Neural progenitor cell (in vitro differentiated cells): ENCODE measurements at regions not wholly inside any gene's neighbourhood (a gene's known extent, or its start where the extent isn't known, plus 50 kb on each side); places are given as distances from the start of the nearest gene placed in this dataset.

Experiments used
- DNase-seq: peaks from one replicate; pipeline ENCODE4 v3.0.0-alpha.2; 2016; ENCODE audit warnings: low spot score
- H2AFZ ChIP-seq: fragments of 200-600 bp; sonication (generic); replicated peaks from 2 replicates; pipeline ENCODE4 v1.6.1; 2016; ENCODE audit warnings: antibody characterized with exemption
- H3F3A ChIP-seq: fragments of 200-600 bp; sonication (generic); 2 replicates; pipeline ENCODE4 v1.6.1; 2016; ENCODE audit warnings: antibody characterized with exemption, low read depth
- H3K27ac ChIP-seq: fragments of 200-600 bp; sonication (generic); 2 replicates; pipeline ENCODE4 v1.5.1; 2016; ENCODE audit warnings: mild to moderate bottlenecking
- H3K27me3 ChIP-seq: fragments of 200-600 bp; sonication (generic); 2 replicates; pipeline ENCODE4 v1.6.1; 2016; ENCODE audit warnings: mild to moderate bottlenecking, moderate library complexity
- H3K36me3 ChIP-seq: fragments of 200-600 bp; sonication (generic); 2 replicates; pipeline ENCODE4 v1.5.1; 2016
- H3K4me1 ChIP-seq: fragments of 200-600 bp; sonication (generic); 2 replicates; pipeline ENCODE4 v1.6.1; 2016; ENCODE audit warnings: mixed run types
- H3K4me2 ChIP-seq: fragments of 200-600 bp; sonication (generic); 2 replicates; pipeline ENCODE4 v1.6.1; 2016
- H3K4me3 ChIP-seq: fragments of 200-600 bp; sonication (generic); 2 replicates; pipeline ENCODE4 v1.5.1; 2016
- H3K79me2 ChIP-seq: fragments of 200-600 bp; sonication (generic); 2 replicates; pipeline ENCODE4 v1.6.1; 2016; ENCODE audit warnings: low read depth
- H3K9ac ChIP-seq: fragments of 200-600 bp; sonication (generic); 2 replicates; pipeline ENCODE4 v1.6.1; 2016
- H3K9me3 ChIP-seq: fragments of 200-600 bp; sonication (generic); 2 replicates; pipeline ENCODE4 v1.5.1; 2016; ENCODE audit warnings: low read depth
- H4K20me1 ChIP-seq: fragments of 200-600 bp; sonication (generic); 2 replicates; pipeline ENCODE4 v1.6.1; 2016; ENCODE audit warnings: low read depth
- H3K27ac Mint-ChIP-seq: 3 replicates; pipeline ENCODE4 v1.8.0; 2021; ENCODE audit warnings: mixed read lengths
- H3K27me3 Mint-ChIP-seq: 2 replicates; pipeline ENCODE4 v1.8.0; 2022; ENCODE audit warnings: low read depth, mild to moderate bottlenecking, inconsistent platforms, moderate library complexity, mixed read lengths; ENCODE audit not compliant: insufficient read depth
- H3K36me3 Mint-ChIP-seq: 3 replicates; pipeline ENCODE4 v1.8.0; 2021; ENCODE audit warnings: mixed read lengths
- H3K4me1 Mint-ChIP-seq: 3 replicates; pipeline ENCODE4 v1.8.0; 2021; ENCODE audit warnings: mixed read lengths
- H3K4me3 Mint-ChIP-seq: 3 replicates; pipeline ENCODE4 v1.8.0; 2021; ENCODE audit warnings: mild to moderate bottlenecking, moderate library complexity, mixed read lengths
- H3K9me3 Mint-ChIP-seq: 3 replicates; pipeline ENCODE4 v1.8.0; 2020; ENCODE audit warnings: mixed read lengths
- EZH2 ChIP-seq: fragments of 200-600 bp; sonication (generic); IDR thresholded peaks from 2 replicates; pipeline ENCODE4 v1.6.1; 2017; ENCODE audit warnings: antibody characterized with exemption, mild to moderate bottlenecking, moderate library complexity
- EZH2phosphoT487 ChIP-seq: fragments of 200-600 bp; sonication (generic); IDR thresholded peaks from 2 replicates; pipeline ENCODE4 v1.6.1; 2017; ENCODE audit warnings: antibody characterized with exemption
- TF ChIP-seq, protein P1 (sequence below): fragments of 200-600 bp; sonication (generic); IDR thresholded peaks from 2 replicates; pipeline ENCODE4 v1.5.1; 2017; ENCODE audit warnings: antibody characterized with exemption, mild to moderate bottlenecking

DNA sequence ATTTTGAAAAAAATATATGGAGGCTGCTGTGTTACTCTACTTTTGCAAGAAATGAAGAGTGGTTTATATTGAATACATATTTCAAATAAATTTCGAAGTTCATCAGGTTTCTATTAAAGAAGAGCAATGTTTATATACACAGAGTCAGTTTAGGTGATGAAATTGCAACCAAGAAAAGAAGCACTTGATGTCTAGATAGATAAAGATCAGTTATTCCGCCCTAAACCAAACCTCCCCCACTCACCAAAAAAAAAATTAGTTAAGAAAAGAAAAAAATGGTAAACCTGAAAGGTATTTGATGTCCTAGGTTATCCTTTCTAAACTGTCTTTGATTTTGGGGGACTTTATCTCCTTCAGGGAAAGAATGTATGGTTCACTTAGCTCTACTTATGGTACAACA is 111.8 kb downstream of the SKIDA1 start:
- H3K4me3 Mint-ChIP-seq, result no peak overlapping the region
- H3K4me2 ChIP-seq, result no peak overlapping the region

DNA sequence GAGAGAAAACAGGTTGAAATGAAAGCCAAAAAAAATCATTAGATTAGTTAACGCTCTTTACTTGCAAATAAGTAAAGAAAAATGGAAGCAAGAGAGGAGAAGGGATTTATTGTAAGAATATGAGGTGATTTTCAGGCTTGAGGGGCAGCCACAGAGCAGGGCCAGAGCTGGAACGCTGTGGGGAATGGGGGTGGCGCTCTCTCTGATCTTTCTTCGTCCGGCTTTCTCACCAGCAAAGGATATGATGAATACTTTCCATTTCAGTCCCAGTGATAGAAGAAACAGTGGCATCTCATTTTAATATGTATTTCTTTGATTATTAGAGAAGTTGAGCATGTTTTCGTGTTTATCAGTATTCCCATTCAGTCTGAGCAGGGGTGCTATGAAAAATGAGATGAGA is 112.2 kb downstream of the SKIDA1 start:
- TF ChIP-seq, protein P1, sequence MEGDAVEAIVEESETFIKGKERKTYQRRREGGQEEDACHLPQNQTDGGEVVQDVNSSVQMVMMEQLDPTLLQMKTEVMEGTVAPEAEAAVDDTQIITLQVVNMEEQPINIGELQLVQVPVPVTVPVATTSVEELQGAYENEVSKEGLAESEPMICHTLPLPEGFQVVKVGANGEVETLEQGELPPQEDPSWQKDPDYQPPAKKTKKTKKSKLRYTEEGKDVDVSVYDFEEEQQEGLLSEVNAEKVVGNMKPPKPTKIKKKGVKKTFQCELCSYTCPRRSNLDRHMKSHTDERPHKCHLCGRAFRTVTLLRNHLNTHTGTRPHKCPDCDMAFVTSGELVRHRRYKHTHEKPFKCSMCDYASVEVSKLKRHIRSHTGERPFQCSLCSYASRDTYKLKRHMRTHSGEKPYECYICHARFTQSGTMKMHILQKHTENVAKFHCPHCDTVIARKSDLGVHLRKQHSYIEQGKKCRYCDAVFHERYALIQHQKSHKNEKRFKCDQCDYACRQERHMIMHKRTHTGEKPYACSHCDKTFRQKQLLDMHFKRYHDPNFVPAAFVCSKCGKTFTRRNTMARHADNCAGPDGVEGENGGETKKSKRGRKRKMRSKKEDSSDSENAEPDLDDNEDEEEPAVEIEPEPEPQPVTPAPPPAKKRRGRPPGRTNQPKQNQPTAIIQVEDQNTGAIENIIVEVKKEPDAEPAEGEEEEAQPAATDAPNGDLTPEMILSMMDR, result no peak
- no peak for TF ChIP-seq EZH2
- TF ChIP-seq EZH2phosphoT487, result no peak

More for the DNA sequence above, 111.8 kb downstream of the SKIDA1 start:
- Histone ChIP-seq H3F3A (peaks cover 4% of the 10 kb centered on the region), H3K27me3 (no peaks in the 10 kb centered on the region), H3K9ac (no peak overlapping the region), H3K27ac (no peak overlapping the region), H3K36me3 (no peaks in the 10 kb centered on the region), H4K20me1 (no peaks in the 10 kb centered on the region), H3K4me3 (no peak overlapping the region), H3K4me1 (no peaks in the 10 kb centered on the region), H3K9me3 (no peaks in the 10 kb centered on the region), H3K79me2 (no peaks in the 10 kb centered on the region), H2AFZ (no peak overlapping the region)
- no peak for DNase-seq
- peaks cover 2% of the 10 kb centered on the region for H3K9me3 Mint-ChIP-seq
- H3K27me3 Mint-ChIP-seq, result peaks cover 7% of the 10 kb centered on the region
- no peak for TF ChIP-seq EZH2
- TF ChIP-seq EZH2phosphoT487, result no peak
- TF ChIP-seq, protein P1, result no peak
- no peaks in the 10 kb centered on the region for H3K36me3 Mint-ChIP-seq
- peaks cover 19% of the 10 kb centered on the region for H3K4me1 Mint-ChIP-seq
- H3K27ac Mint-ChIP-seq, result no peak overlapping the region

DNA sequence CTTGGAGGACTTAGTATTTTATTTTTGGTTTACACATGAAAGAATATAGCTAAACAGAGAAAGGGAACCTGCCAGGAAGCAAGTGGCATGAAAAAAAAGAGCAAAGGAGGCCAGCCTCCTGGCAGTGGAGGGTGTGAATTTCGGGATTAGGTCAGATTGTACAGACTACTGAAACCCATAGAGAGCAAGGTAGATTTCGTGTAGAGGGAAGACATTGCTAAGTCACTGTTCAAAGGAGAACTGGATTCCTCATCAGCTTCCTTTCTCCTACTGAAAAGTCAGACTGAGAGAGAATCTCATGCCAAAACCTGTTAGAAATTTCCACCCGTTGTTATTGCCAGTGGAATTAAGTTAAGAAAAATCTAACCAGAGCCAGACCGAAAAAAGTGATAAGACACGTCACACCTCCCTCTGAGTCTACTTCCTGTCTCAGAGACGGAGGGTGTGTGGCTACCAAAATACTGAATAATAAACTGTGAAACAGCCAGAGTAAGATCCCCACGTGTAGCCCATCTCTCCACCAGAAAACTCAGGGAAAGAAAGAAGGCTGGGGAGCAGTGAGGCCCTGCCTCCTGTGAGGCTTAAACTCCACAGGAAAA is 118.8 kb downstream of the SKIDA1 start:
- Mint-ChIP-seq H3K27me3 (peaks cover 3% of the 10 kb centered on the region), H3K9me3 (peaks cover 32% of the 10 kb centered on the region), H3K4me3 (no peak overlapping the region), H3K4me1 (peaks cover 11% of the 10 kb centered on the region), H3K27ac (no peak overlapping the region), H3K36me3 (peaks cover 2% of the 10 kb centered on the region)
- Histone ChIP-seq H4K20me1 (no peaks in the 10 kb centered on the region), H3K4me2 (no peak overlapping the region), H3K27ac (no peak overlapping the region), H3K36me3 (no peaks in the 10 kb centered on the region), H3F3A (peaks cover 5% of the 10 kb centered on the region), H3K9me3 (no peaks in the 10 kb centered on the region), H3K4me3 (no peak overlapping the region), H3K4me1 (peaks cover 10% of the 10 kb centered on the region), H3K27me3 (no peaks in the 10 kb centered on the region), H3K9ac (no peak overlapping the region), H2AFZ (no peak overlapping the region), H3K79me2 (no peaks in the 10 kb centered on the region)
- no peak for TF ChIP-seq EZH2phosphoT487
- no peak for TF ChIP-seq EZH2
- no peak for DNase-seq

More for the DNA sequence above, 112.2 kb downstream of the SKIDA1 start:
- H3K4me1 Mint-ChIP-seq, result peaks cover 19% of the 10 kb centered on the region
- Histone ChIP-seq H3K4me1 (no peaks in the 10 kb centered on the region), H3K27ac (no peak overlapping the region), H3K4me3 (no peak overlapping the region), H3K9ac (no peak overlapping the region), H3K79me2 (no peaks in the 10 kb centered on the region), H3K4me2 (no peak overlapping the region), H4K20me1 (no peaks in the 10 kb centered on the region), H2AFZ (no peak overlapping the region), H3F3A (peaks cover 2% of the 10 kb centered on the region), H3K9me3 (no peaks in the 10 kb centered on the region), H3K36me3 (no peaks in the 10 kb centered on the region), H3K27me3 (no peaks in the 10 kb centered on the region)
- H3K4me3 Mint-ChIP-seq, result no peak overlapping the region
- H3K27ac Mint-ChIP-seq, result peak overlapping the region; percentile 1
- H3K36me3 Mint-ChIP-seq, result no peaks in the 10 kb centered on the region
- H3K9me3 Mint-ChIP-seq, result peaks cover 2% of the 10 kb centered on the region
- peaks cover 7% of the 10 kb centered on the region for H3K27me3 Mint-ChIP-seq
- DNase-seq, result no peak

DNA sequence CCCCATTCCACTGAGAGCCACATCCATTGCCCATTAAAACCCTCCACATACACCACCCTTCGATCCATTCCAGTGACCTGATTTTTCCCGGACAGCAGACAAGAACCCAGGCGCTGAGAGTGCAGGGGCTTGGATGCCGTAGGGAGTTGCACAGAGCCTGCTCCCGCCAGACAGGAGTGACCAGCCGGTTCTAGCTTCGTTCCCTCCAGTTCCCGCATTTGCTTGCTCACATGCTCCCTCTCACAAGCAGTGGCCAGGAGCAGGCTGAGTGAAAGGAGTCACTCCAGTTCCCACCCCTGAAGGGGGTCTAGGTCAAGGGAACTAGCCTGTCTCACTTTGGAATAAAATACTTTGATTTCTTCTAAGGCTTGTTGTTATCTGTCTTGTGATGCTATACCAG is 119.5 kb downstream of the SKIDA1 start:
- Histone ChIP-seq H3F3A (peaks cover 5% of the 10 kb centered on the region), H3K9me3 (no peaks in the 10 kb centered on the region), H3K4me1 (peaks cover 10% of the 10 kb centered on the region), H2AFZ (no peak overlapping the region), H3K79me2 (no peaks in the 10 kb centered on the region), H3K27ac (no peak overlapping the region), H3K9ac (no peak overlapping the region), H3K36me3 (no peaks in the 10 kb centered on the region), H3K4me2 (no peak overlapping the region), H4K20me1 (no peaks in the 10 kb centered on the region), H3K4me3 (no peak overlapping the region), H3K27me3 (no peaks in the 10 kb centered on the region)
- no peak overlapping the region for H3K27ac Mint-ChIP-seq
- peaks cover 2% of the 10 kb centered on the region for H3K36me3 Mint-ChIP-seq
- H3K9me3 Mint-ChIP-seq, result peaks cover 32% of the 10 kb centered on the region
- H3K4me3 Mint-ChIP-seq, result no peak overlapping the region
- no peak for TF ChIP-seq EZH2phosphoT487
- TF ChIP-seq, protein P1, result no peak
- TF ChIP-seq EZH2, result no peak
- no peak for DNase-seq
- peaks cover 4% of the 10 kb centered on the region for H3K27me3 Mint-ChIP-seq
- peaks cover 11% of the 10 kb centered on the region for H3K4me1 Mint-ChIP-seq
